ENCODE measurements at regions not wholly inside any gene's neighbourhood (a gene's known extent, or its start where the extent isn't known, plus 50 kb on each side); places are given as distances from the start of the nearest gene placed in this dataset.

DNA sequence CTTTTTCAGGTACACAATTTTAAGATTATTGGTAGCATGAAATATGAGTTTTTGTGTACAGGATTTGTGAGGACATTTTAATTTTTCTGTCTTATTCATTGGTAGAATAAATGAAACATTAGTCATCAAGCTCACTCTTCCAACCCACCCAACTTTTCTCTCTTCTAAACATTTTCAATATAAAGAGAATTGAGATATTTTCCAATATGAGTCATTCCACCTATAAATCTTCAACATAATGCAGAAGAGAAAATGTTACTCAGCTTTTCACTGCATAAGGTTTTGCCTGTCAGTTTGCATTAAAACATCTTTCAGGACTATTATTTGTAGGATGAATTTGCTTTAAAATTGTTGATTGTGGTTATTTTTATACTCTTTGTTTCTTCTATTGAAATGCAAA is 330.7 kb downstream of the PCDH20 start:
- no peaks in the 10 kb centered on the region for H3K27me3 Mint-ChIP-seq (ENCODE audit: insufficient read depth)
- Histone ChIP-seq H3K4me1 (ENCODE audit: control insufficient read depth, insufficient read depth, low read length) (peaks cover 10% of the 10 kb centered on the region), H3K36me3 (ENCODE audit: control insufficient read depth, insufficient read depth, low read length) (peaks cover 34% of the 10 kb centered on the region), H3K9me3 (ENCODE audit: control insufficient read depth, low read length) (peaks cover 28% of the 10 kb centered on the region), H3K4me3 (ENCODE audit: low read length) (peak overlapping the region; percentile 74), H3K27me3 (ENCODE audit: control insufficient read depth, insufficient read depth, low read length, poor library complexity, severe bottlenecking) (no peaks in the 10 kb centered on the region), H3K9ac (ENCODE audit: extremely low read depth, low read length, poor library complexity, severe bottlenecking) (no peak overlapping the region), H3K27ac (ENCODE audit: low read depth, low read length) (no peak overlapping the region)
- H3K9me3 Mint-ChIP-seq = peaks cover 15% of the 10 kb centered on the region
- H3K27ac Mint-ChIP-seq = no peak overlapping the region
- TF ChIP-seq, protein P1, sequence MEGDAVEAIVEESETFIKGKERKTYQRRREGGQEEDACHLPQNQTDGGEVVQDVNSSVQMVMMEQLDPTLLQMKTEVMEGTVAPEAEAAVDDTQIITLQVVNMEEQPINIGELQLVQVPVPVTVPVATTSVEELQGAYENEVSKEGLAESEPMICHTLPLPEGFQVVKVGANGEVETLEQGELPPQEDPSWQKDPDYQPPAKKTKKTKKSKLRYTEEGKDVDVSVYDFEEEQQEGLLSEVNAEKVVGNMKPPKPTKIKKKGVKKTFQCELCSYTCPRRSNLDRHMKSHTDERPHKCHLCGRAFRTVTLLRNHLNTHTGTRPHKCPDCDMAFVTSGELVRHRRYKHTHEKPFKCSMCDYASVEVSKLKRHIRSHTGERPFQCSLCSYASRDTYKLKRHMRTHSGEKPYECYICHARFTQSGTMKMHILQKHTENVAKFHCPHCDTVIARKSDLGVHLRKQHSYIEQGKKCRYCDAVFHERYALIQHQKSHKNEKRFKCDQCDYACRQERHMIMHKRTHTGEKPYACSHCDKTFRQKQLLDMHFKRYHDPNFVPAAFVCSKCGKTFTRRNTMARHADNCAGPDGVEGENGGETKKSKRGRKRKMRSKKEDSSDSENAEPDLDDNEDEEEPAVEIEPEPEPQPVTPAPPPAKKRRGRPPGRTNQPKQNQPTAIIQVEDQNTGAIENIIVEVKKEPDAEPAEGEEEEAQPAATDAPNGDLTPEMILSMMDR (conservative IDR thresholded peaks at IDR 0.05) = no peak
- H3K36me3 Mint-ChIP-seq (ENCODE audit: low read depth) = peaks cover 46% of the 10 kb centered on the region
- no peak for DNase-seq
- peaks cover 48% of the 10 kb centered on the region for H3K4me1 Mint-ChIP-seq
- no peak overlapping the region for H3K4me3 Mint-ChIP-seq

DNA sequence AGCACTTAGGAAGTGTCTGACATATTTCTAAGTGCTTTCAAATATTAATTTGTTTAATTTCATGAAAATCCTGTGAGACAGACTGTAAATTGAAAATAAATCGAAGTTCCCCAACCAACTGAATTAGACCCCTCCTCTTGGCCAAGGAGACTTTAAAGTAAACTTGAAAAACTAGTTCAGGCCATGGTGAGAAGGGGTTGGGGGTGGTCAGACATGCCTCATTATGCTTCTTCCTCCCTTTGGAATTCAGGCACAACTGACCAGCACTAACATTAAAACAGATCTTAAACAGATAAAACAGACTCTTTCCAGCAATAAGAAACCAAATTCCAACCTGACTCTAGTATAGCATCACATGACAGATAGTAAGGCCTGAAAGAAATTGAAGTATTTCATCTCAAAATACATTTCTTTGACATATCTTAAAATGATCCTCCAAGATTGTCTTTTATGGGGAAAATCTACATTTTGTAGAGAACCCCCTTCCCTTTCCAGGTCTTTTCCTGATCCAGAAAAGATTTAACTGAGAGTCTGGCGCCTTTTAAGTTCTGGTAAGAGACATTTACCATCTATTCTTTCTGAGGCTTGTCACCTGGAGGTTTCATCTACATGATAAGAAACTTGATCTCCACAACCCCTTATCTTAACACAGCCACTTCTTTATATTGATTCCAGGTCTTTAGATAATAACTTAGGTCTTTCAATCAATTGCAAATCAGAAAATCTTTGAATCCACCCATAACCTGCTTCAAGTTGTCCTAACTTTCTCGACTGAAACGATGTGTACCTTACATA is 336.5 kb downstream of the PCDH20 start:
- H3K4me1 Mint-ChIP-seq = peaks cover 37% of the 10 kb centered on the region
- no peak for DNase-seq
- 82 to 100% methylated on average over 3 to 4 of the region's 4 CpGs for WGBS, 2 experiments (ENCODE audit: insufficient coverage in 1 of 2, insufficient read length in 1 of 2)
- H3K27me3 Mint-ChIP-seq (ENCODE audit: insufficient read depth) = no peaks in the 10 kb centered on the region
- H3K27me3 ChIP-seq (ENCODE audit: control insufficient read depth, insufficient read depth, low read length, poor library complexity, severe bottlenecking) = no peaks in the 10 kb centered on the region
- H3K4me1 ChIP-seq (ENCODE audit: control insufficient read depth, insufficient read depth, low read length) = peaks cover 7% of the 10 kb centered on the region
- H3K9me3 ChIP-seq (ENCODE audit: control insufficient read depth, low read length) = peaks cover 44% of the 10 kb centered on the region
- H3K27ac ChIP-seq (ENCODE audit: low read depth, low read length) = no peak overlapping the region
- peaks cover 58% of the 10 kb centered on the region for H3K36me3 Mint-ChIP-seq (ENCODE audit: low read depth)
- H3K27ac Mint-ChIP-seq = peak overlapping the region; percentile 74
- peaks cover 35% of the 10 kb centered on the region for H3K36me3 ChIP-seq (ENCODE audit: control insufficient read depth, insufficient read depth, low read length)
- peak overlapping the region; percentile 28 for H3K4me3 ChIP-seq (ENCODE audit: low read length)
- H3K9ac ChIP-seq (ENCODE audit: extremely low read depth, low read length, poor library complexity, severe bottlenecking) = no peak overlapping the region
- peaks cover 33% of the 10 kb centered on the region for H3K9me3 Mint-ChIP-seq
- TF ChIP-seq, protein P1 (conservative IDR thresholded peaks at IDR 0.05) = no peak
- H3K4me3 Mint-ChIP-seq = peak overlapping the region; percentile 13

DNA sequence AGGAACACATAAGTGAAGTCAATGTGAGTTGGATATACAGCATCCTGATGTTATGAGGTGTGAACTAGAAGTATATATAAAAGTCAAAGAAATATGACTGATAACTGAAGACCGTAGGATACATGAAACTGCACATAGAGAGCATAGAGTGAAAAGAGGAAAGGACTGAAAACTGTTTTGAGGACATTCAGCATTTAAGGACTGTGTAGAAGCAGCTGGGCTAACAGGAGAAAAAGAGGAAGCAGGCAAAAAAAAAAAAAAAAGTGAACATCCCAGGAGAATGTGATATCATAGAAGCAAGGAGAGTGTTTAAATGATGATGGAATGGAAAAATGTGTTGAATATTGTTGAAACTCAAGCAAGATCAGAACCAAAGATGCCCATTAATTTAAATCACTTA is 363.5 kb downstream of the PCDH20 start:
- 92 to 100% methylated on average over 1 of the region's 1 CpG for WGBS, 2 experiments (ENCODE audit: insufficient coverage in 1 of 2, insufficient read length in 1 of 2)
- H3K27ac Mint-ChIP-seq = no peak overlapping the region
- no peaks in the 10 kb centered on the region for H3K27me3 ChIP-seq (ENCODE audit: control insufficient read depth, insufficient read depth, low read length, poor library complexity, severe bottlenecking)

More for the DNA sequence above, 363.5 kb downstream of the PCDH20 start:
- Histone ChIP-seq H3K9ac (ENCODE audit: extremely low read depth, low read length, poor library complexity, severe bottlenecking) (no peak overlapping the region), H3K9me3 (ENCODE audit: control insufficient read depth, low read length) (no peaks in the 10 kb centered on the region), H3K4me1 (ENCODE audit: control insufficient read depth, insufficient read depth, low read length) (no peaks in the 10 kb centered on the region), H3K36me3 (ENCODE audit: control insufficient read depth, insufficient read depth, low read length) (no peaks in the 10 kb centered on the region), H3K4me3 (ENCODE audit: low read length) (no peak overlapping the region), H3K27ac (ENCODE audit: low read depth, low read length) (no peak overlapping the region)
- TF ChIP-seq, protein P1 (conservative IDR thresholded peaks at IDR 0.05) = no peak
- no peaks in the 10 kb centered on the region for H3K27me3 Mint-ChIP-seq (ENCODE audit: insufficient read depth)
- no peak for DNase-seq
- H3K4me1 Mint-ChIP-seq = peaks cover 36% of the 10 kb centered on the region
- no peaks in the 10 kb centered on the region for H3K9me3 Mint-ChIP-seq
- H3K36me3 Mint-ChIP-seq (ENCODE audit: low read depth) = peaks cover 26% of the 10 kb centered on the region
- H3K4me3 Mint-ChIP-seq = no peak overlapping the region

Measured in endodermal cell (in vitro differentiated cells).